Esophagus muscularis mucosa (tissue), 3 donors: ENCODE measurements at regions not wholly inside any gene's neighbourhood (a gene's known extent, or its start where the extent isn't known, plus 50 kb on each side); places are given as distances from the start of the nearest gene placed in this dataset.

Experiments
- EP300 ChIP-seq: sonication (generic); formaldehyde crosslinking; IDR thresholded peaks from one replicate; pipeline ENCODE4 v1.6.1; 2017; ENCODE audit warnings: antibody characterized with exemption
- TF ChIP-seq, protein P1 (sequence below), 3 experiments: fragments of 200-600 bp in 2 of 3; fragments of 450-650 bp in 1 of 3; sonication (generic) in 2 of 3; IDR thresholded peaks; one replicate each; pipeline ENCODE4 v1.5.1; 2017 to 2019; ENCODE audit warnings: antibody characterized with exemption in 3 of 3, mild to moderate bottlenecking in 2 of 3, moderate library complexity in 1 of 3

DNA sequence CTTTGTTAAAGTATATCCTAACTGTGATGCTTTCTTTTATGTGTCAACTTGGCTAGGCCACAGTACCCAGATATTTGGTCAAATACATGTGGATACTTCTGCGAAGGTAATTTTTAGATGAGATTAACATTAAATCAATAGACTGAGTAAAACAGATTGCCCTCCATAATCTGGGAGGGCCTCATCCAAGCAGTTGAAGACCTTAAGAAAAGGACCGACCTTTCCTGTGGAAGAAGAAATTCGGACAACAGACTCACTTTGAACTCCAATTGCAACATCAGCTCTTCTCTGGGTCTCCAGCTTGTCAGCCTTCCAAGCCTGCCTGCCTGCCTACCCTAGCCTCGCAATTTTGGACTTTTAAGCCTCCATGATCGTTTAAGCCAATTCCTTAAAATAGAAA lies 57.9 kb upstream of the DOCK9 start:
- TF ChIP-seq, protein P1, sequence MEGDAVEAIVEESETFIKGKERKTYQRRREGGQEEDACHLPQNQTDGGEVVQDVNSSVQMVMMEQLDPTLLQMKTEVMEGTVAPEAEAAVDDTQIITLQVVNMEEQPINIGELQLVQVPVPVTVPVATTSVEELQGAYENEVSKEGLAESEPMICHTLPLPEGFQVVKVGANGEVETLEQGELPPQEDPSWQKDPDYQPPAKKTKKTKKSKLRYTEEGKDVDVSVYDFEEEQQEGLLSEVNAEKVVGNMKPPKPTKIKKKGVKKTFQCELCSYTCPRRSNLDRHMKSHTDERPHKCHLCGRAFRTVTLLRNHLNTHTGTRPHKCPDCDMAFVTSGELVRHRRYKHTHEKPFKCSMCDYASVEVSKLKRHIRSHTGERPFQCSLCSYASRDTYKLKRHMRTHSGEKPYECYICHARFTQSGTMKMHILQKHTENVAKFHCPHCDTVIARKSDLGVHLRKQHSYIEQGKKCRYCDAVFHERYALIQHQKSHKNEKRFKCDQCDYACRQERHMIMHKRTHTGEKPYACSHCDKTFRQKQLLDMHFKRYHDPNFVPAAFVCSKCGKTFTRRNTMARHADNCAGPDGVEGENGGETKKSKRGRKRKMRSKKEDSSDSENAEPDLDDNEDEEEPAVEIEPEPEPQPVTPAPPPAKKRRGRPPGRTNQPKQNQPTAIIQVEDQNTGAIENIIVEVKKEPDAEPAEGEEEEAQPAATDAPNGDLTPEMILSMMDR (IDR thresholded peaks at IDR 0.05): no peak
- no peak for TF ChIP-seq EP300
